ENCODE measurements at regions not wholly inside any gene's neighbourhood (a gene's known extent, or its start where the extent isn't known, plus 50 kb on each side); places are given as distances from the start of the nearest gene placed in this dataset.

GRCh38 chrX:6793000-6793399 is 258.1 kb upstream of the VCX3A start:
- DNase-seq (ENCODE audit: low spot score in 2 of 2) (no peak), FAIRE-seq (no peak)

- FAIRE-seq, result no peak
These were observed 249.0 kb upstream of the VCX3A start for GRCh38 chrX:6783912-6784311.

GRCh38 chrX:6782831-6783230 is 247.9 kb upstream of the VCX3A start:
- FAIRE-seq (no peak), DNase-seq (ENCODE audit: low spot score in 2 of 2) (no peak)

More at GRCh38 chrX:6783912-6784311, 249.0 kb upstream of the VCX3A start:
- no peak for DNase-seq (ENCODE audit: low spot score in 2 of 2)

- peak; percentile 4 to 7 for DNase-seq (ENCODE audit: low spot score in 2 of 2)
- FAIRE-seq, result no peak
These were observed 243.9 kb upstream of the VCX3A start for GRCh38 chrX:6778544-6779503.

GRCh38 chrX:6777238-6778002 is 242.5 kb upstream of the VCX3A start:
- FAIRE-seq, result no peak
- DNase-seq (ENCODE audit: low spot score in 2 of 2), result no peak

- DNase-seq (ENCODE audit: low spot score in 2 of 2) (no peak), FAIRE-seq (no peak)
These were observed 236.0 kb upstream of the VCX3A start for GRCh38 chrX:6770936-6771335.

GRCh38 chrX:6768881-6769280 is 234.0 kb upstream of the VCX3A start:
- no peak for FAIRE-seq
- DNase-seq (ENCODE audit: low spot score in 2 of 2), result no peak

- DNase-seq (ENCODE audit: low spot score in 2 of 2), result no peak
- no peak for FAIRE-seq
These were observed 226.3 kb upstream of the VCX3A start for GRCh38 chrX:6761251-6761650.

- FAIRE-seq (no peak), DNase-seq (ENCODE audit: low spot score in 2 of 2) (no peak)
These were observed 224.9 kb upstream of the VCX3A start for GRCh38 chrX:6759655-6760375.

- no peak for FAIRE-seq
These were observed 223.3 kb upstream of the VCX3A start for GRCh38 chrX:6758234-6758633.

GRCh38 chrX:6757631-6758030 is 222.7 kb upstream of the VCX3A start:
- DNase-seq (ENCODE audit: low spot score in 2 of 2), result no peak
- FAIRE-seq, result no peak

More at GRCh38 chrX:6758234-6758633, 223.3 kb upstream of the VCX3A start:
- DNase-seq (ENCODE audit: low spot score in 2 of 2), result no peak

GRCh38 chrX:6748595-6748994 is 213.7 kb upstream of the VCX3A start:
- FAIRE-seq (no peak), DNase-seq (ENCODE audit: low spot score in 2 of 2) (no peak)

GRCh38 chrX:6738518-6739470 is 203.9 kb upstream of the VCX3A start:
- FAIRE-seq (no peak), DNase-seq (ENCODE audit: low spot score in 2 of 2) (no peak)

GRCh38 chrX:6734844-6735634 is 200.1 kb upstream of the VCX3A start:
- FAIRE-seq, result no peak
- DNase-seq (ENCODE audit: low spot score in 2 of 2), result no peak

GRCh38 chrX:6732101-6732500 is 197.2 kb upstream of the VCX3A start:
- DNase-seq (ENCODE audit: low spot score in 2 of 2), result no peak

GRCh38 chrX:6729626-6730025 is 194.7 kb upstream of the VCX3A start:
- FAIRE-seq, result no peak

More at GRCh38 chrX:6732101-6732500, 197.2 kb upstream of the VCX3A start:
- FAIRE-seq, result no peak

GRCh38 chrX:6718766-6719165 is 183.8 kb upstream of the VCX3A start:
- FAIRE-seq (no peak), DNase-seq (ENCODE audit: low spot score in 2 of 2) (no peak)

More at GRCh38 chrX:6729626-6730025, 194.7 kb upstream of the VCX3A start:
- DNase-seq (ENCODE audit: low spot score in 2 of 2), result no peak

GRCh38 chrX:6708676-6709380 is 173.9 kb upstream of the VCX3A start:
- FAIRE-seq (no peak), DNase-seq (ENCODE audit: low spot score in 2 of 2) (no peak)

Measured in frontal cortex (tissue), 3 donors.